ENCODE measurements at regions not wholly inside any gene's neighbourhood (a gene's known extent, or its start where the extent isn't known, plus 50 kb on each side); places are given as distances from the start of the nearest gene placed in this dataset.
"Not testable (repeated sequence)": the region's sequence is repeated elsewhere in the genome, so short reads cannot be mapped to it uniquely, and the experiment has no call there.

GRCh38 chr7:150044771-150045170 is 171.0 kb downstream of the ATP6V0E2 start:
- H2AFZ ChIP-seq (ENCODE audit: control insufficient read depth, low read depth, low read length); H3K9ac ChIP-seq (ENCODE audit: control insufficient read depth, insufficient read depth, low read length); SMC1A ChIA-PET (ENCODE audit: uncharacterized antibody, unreplicated experiment); H3K27me3 ChIP-seq (replicated peaks in 1 of 2; ENCODE audit: control insufficient read depth in 2 of 2, insufficient read depth in 2 of 2, low read length in 1 of 2); H3K4me3 ChIP-seq; in situ Hi-C loops (cut with MboI); H3K36me3 ChIP-seq (ENCODE audit: control insufficient read depth in 2 of 2, insufficient read depth in 2 of 2, low read length in 1 of 2); intact Hi-C loops (cut with micrococcal nuclease; ENCODE audit: unreplicated experiment); H3K4me2 ChIP-seq (ENCODE audit: control insufficient read depth, insufficient read depth); H3K27ac ChIP-seq (ENCODE audit: control insufficient read depth, insufficient read depth); H4K20me1 ChIP-seq (ENCODE audit: control insufficient read depth, insufficient read depth); RAD21 ChIA-PET (ENCODE audit: unreplicated experiment); BruUV-seq (replicated peaks); H3K9me3 ChIP-seq (replicated peaks; ENCODE audit: control insufficient read depth, insufficient read depth, low read length); CTCF ChIA-PET; POLR2A ChIA-PET; DNase-seq (ENCODE audit: low read depth, low spot score); H3K4me1 ChIP-seq (ENCODE audit: control insufficient read depth, insufficient read depth, low read length); H3K79me2 ChIP-seq (ENCODE audit: control insufficient read depth, insufficient read depth, low read length): not testable (repeated sequence)
- ATAC-seq (peak; percentile 40; the same call in 2 of the 3 replicates), FAIRE-seq (peak; percentile 92)
- WGBS (ENCODE audit: insufficient coverage, insufficient replicate concordance, low lambda C conversion rate, missing lambda C conversion rate): 7% methylated on average over 7 of the region's 7 CpGs
- TF ChIP-seq REST (IDR thresholded peaks at IDR 0.05; ENCODE audit: low read depth, low read length): peak; percentile 81

GRCh38 chr7:150045596-150045995 is 171.8 kb downstream of the ATP6V0E2 start:
- in situ Hi-C loops (cut with MboI); BruUV-seq (replicated peaks); RAD21 ChIA-PET (ENCODE audit: unreplicated experiment); H3K27me3 ChIP-seq (replicated peaks in 1 of 2; ENCODE audit: control insufficient read depth in 2 of 2, insufficient read depth in 2 of 2, low read length in 1 of 2); CTCF ChIA-PET; H2AFZ ChIP-seq (ENCODE audit: control insufficient read depth, low read depth, low read length); H4K20me1 ChIP-seq (ENCODE audit: control insufficient read depth, insufficient read depth); intact Hi-C loops (cut with micrococcal nuclease; ENCODE audit: unreplicated experiment); SMC1A ChIA-PET (ENCODE audit: uncharacterized antibody, unreplicated experiment); H3K4me2 ChIP-seq (ENCODE audit: control insufficient read depth, insufficient read depth); H3K36me3 ChIP-seq (ENCODE audit: control insufficient read depth in 2 of 2, insufficient read depth in 2 of 2, low read length in 1 of 2); DNase-seq (ENCODE audit: low read depth, low spot score); H3K4me1 ChIP-seq (ENCODE audit: control insufficient read depth, insufficient read depth, low read length); H3K9ac ChIP-seq (ENCODE audit: control insufficient read depth, insufficient read depth, low read length); H3K79me2 ChIP-seq (ENCODE audit: control insufficient read depth, insufficient read depth, low read length); ATAC-seq; H3K27ac ChIP-seq (ENCODE audit: control insufficient read depth, insufficient read depth); H3K9me3 ChIP-seq (replicated peaks; ENCODE audit: control insufficient read depth, insufficient read depth, low read length); POLR2A ChIA-PET; H3K4me3 ChIP-seq: not testable (repeated sequence)
- TF ChIP-seq CTCF (IDR thresholded peaks at IDR 0.05 in 2 of 3, conservative IDR thresholded peaks at IDR 0.05 in 1 of 3; ENCODE audit: control insufficient read depth in 2 of 3, extremely low read depth in 1 of 3, insufficient read depth in 1 of 3, low read depth in 3 of 3, low read length in 3 of 3): 0 out of 6 replicates have a peak, but pooled peaks of 1 of the 3 experiments have one; percentile 3
- 0 out of 2 replicates have a peak, but pooled peaks have one; percentile 22 for TF ChIP-seq RAD21 (IDR thresholded peaks at IDR 0.05; ENCODE audit: insufficient read depth, low read depth, low read length)
- 0% methylated on average over 1 of the region's 2 CpGs for WGBS (ENCODE audit: insufficient coverage, insufficient replicate concordance, low lambda C conversion rate, missing lambda C conversion rate)
- peak; percentile 92 for FAIRE-seq
